ENCODE measurements at regions not wholly inside any gene's neighbourhood (a gene's known extent, or its start where the extent isn't known, plus 50 kb on each side); places are given as distances from the start of the nearest gene placed in this dataset.

DNA sequence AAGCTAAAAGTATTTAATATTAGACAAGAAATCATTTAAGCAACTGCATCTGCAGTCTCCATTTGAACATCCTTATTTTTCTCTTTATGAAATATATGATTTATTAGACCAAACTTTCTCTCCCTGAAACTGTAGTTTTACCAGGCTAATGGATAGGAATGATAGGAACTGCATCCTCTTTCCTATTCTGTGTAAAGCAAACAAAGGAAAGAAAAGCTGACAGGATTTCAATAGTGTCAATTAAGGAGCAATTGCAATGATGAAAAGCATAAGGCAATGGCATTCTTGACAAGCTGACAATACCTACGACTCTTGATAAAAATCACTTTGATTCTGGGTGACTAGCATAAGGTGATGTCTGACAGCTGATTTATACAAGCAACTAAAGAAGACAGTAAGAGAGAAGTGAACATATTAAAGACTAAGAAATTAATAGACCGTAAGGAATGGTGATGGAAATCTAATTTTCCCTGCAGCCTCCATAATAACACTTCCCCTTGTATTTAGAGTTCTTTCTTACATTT is 502.5 kb downstream of the TECRL start:
- H3K4me2 ChIP-seq (ENCODE audit: control insufficient read depth, extremely low read depth, insufficient read depth, low read depth, low read length): no peak overlapping the region
- DNase-seq (ENCODE audit: low read depth, low spot score) (no peak), FAIRE-seq (no peak)
- no peak for TF ChIP-seq EZH2 (IDR thresholded peaks at IDR 0.05; ENCODE audit: low read length)
- TF ChIP-seq, protein P1, sequence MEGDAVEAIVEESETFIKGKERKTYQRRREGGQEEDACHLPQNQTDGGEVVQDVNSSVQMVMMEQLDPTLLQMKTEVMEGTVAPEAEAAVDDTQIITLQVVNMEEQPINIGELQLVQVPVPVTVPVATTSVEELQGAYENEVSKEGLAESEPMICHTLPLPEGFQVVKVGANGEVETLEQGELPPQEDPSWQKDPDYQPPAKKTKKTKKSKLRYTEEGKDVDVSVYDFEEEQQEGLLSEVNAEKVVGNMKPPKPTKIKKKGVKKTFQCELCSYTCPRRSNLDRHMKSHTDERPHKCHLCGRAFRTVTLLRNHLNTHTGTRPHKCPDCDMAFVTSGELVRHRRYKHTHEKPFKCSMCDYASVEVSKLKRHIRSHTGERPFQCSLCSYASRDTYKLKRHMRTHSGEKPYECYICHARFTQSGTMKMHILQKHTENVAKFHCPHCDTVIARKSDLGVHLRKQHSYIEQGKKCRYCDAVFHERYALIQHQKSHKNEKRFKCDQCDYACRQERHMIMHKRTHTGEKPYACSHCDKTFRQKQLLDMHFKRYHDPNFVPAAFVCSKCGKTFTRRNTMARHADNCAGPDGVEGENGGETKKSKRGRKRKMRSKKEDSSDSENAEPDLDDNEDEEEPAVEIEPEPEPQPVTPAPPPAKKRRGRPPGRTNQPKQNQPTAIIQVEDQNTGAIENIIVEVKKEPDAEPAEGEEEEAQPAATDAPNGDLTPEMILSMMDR (optimal IDR thresholded peaks at IDR 0.05 in 1 of 3, IDR thresholded peaks at IDR 0.05 in 1 of 3, conservative IDR thresholded peaks at IDR 0.05 in 1 of 3; ENCODE audit: extremely low read depth in 1 of 3, insufficient read depth in 2 of 3, low read length in 3 of 3): no peak
- H3K27me3 ChIP-seq (ENCODE audit: control insufficient read depth, extremely low read depth, insufficient read depth, low read length): no peaks in the 10 kb centered on the region
- no peak overlapping the region for H3K9ac ChIP-seq (ENCODE audit: control insufficient read depth, extremely low read depth, insufficient read depth, low read length)
- H3K9me1 ChIP-seq (ENCODE audit: control insufficient read depth, extremely low read depth, insufficient read depth, low read length): no peaks in the 10 kb centered on the region
- no peaks in the 10 kb centered on the region for H3K9me3 ChIP-seq (ENCODE audit: control insufficient read depth, low read depth, low read length)
- no peaks in the 10 kb centered on the region for H4K20me1 ChIP-seq (ENCODE audit: control insufficient read depth, extremely low read depth, insufficient read depth, low read length)
- no peak overlapping the region for H3K27ac ChIP-seq (ENCODE audit: control insufficient read depth, insufficient read depth, low read length)
- H3K79me2 ChIP-seq (ENCODE audit: control insufficient read depth, insufficient read depth, low read length): no peaks in the 10 kb centered on the region
- no peak overlapping the region for H2AFZ ChIP-seq (ENCODE audit: control insufficient read depth, low read length)
- no peak overlapping the region for H3K4me3 ChIP-seq (ENCODE audit: control insufficient read depth in 2 of 3, extremely low read depth in 1 of 3, insufficient read depth in 2 of 3, low read depth in 1 of 3, low read length in 3 of 3)
- dilution Hi-C loops (cut with MboI; ENCODE audit: extremely low pct_ligation_motif_present, low sequenced_read_pairs): no loop called here
- no peaks in the 10 kb centered on the region for H3K4me1 ChIP-seq (ENCODE audit: control insufficient read depth, extremely low read depth, insufficient read depth, low read length)
- no peaks in the 10 kb centered on the region for H3K36me3 ChIP-seq (ENCODE audit: control insufficient read depth in 2 of 2, extremely low read depth in 1 of 2, insufficient read depth in 2 of 2, low read length in 2 of 2)

DNA sequence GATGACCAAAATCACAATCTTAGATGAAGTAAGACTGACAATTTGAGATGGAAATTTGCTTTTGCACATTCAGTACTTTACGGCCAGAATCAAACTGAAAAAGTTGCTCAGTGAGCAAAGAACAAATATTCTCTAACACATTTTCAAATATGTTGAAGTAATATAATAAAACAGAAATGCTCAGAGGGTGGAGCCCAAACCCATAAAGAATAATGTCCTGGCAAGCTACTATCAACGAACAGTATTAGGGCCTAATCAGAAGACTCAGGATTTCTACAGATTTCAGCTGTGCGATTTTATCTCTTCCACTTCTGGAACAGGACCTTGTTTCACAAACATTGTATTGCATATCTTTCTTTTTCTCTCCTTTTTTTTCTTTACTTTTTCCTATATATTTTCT is 505.0 kb downstream of the TECRL start:
- DNase-seq (ENCODE audit: low read depth, low spot score) (no peak), FAIRE-seq (no peak)
- dilution Hi-C loops (cut with MboI; ENCODE audit: extremely low pct_ligation_motif_present, low sequenced_read_pairs): no loop called here
- no peaks in the 10 kb centered on the region for H3K9me3 ChIP-seq (ENCODE audit: control insufficient read depth, low read depth, low read length)
- no peaks in the 10 kb centered on the region for H3K27me3 ChIP-seq (ENCODE audit: control insufficient read depth, extremely low read depth, insufficient read depth, low read length)
- no peak for TF ChIP-seq EZH2 (IDR thresholded peaks at IDR 0.05; ENCODE audit: low read length)
- TF ChIP-seq, protein P1 (optimal IDR thresholded peaks at IDR 0.05 in 1 of 3, IDR thresholded peaks at IDR 0.05 in 1 of 3, conservative IDR thresholded peaks at IDR 0.05 in 1 of 3; ENCODE audit: extremely low read depth in 1 of 3, insufficient read depth in 2 of 3, low read length in 3 of 3): no peak
- H3K27ac ChIP-seq (ENCODE audit: control insufficient read depth, insufficient read depth, low read length): no peak overlapping the region
- H3K36me3 ChIP-seq (ENCODE audit: control insufficient read depth in 2 of 2, extremely low read depth in 1 of 2, insufficient read depth in 2 of 2, low read length in 2 of 2): no peaks in the 10 kb centered on the region
- no peaks in the 10 kb centered on the region for H3K79me2 ChIP-seq (ENCODE audit: control insufficient read depth, insufficient read depth, low read length)
- no peak overlapping the region for H2AFZ ChIP-seq (ENCODE audit: control insufficient read depth, low read length)
- H3K4me1 ChIP-seq (ENCODE audit: control insufficient read depth, extremely low read depth, insufficient read depth, low read length): no peaks in the 10 kb centered on the region
- no peaks in the 10 kb centered on the region for H4K20me1 ChIP-seq (ENCODE audit: control insufficient read depth, extremely low read depth, insufficient read depth, low read length)
- H3K4me3 ChIP-seq (ENCODE audit: control insufficient read depth in 2 of 3, extremely low read depth in 1 of 3, insufficient read depth in 2 of 3, low read depth in 1 of 3, low read length in 3 of 3): no peak overlapping the region
- no peaks in the 10 kb centered on the region for H3K9me1 ChIP-seq (ENCODE audit: control insufficient read depth, extremely low read depth, insufficient read depth, low read length)
- H3K4me2 ChIP-seq (ENCODE audit: control insufficient read depth, extremely low read depth, insufficient read depth, low read depth, low read length): no peak overlapping the region
- H3K9ac ChIP-seq (ENCODE audit: control insufficient read depth, extremely low read depth, insufficient read depth, low read length): no peak overlapping the region

All from keratinocyte (primary cell).